HepG2 (cell line): ENCODE measurements at regions not wholly inside any gene's neighbourhood (a gene's known extent, or its start where the extent isn't known, plus 50 kb on each side); places are given as distances from the start of the nearest gene placed in this dataset.

Experiments used
- ATAC-seq: fragments of 200-7000 bp; cut with Tn5 transposase; 3 replicates; pipeline ENCODE4 v1.9.1; 2020; ENCODE audit warnings: mild to moderate bottlenecking, moderate library complexity
- BruUV-seq: library from RNA; stranded (reverse); fragments of 400-500 nt; replicated peaks from 2 replicates; lab custom pipeline; 2021; lab: Mats Ljungman, UMichigan
- CTCF ChIA-PET: fragments of 300-600 bp; formaldehyde crosslinking; extraction: SDS; loops from one replicate; lab custom pipeline; 2021; ENCODE audit warnings: low total read pairs, inconsistent platforms, low intra/inter-chr PET ratio; lab: Yijun Ruan, JAX
- POLR2A ChIA-PET: fragments of 350-600 bp; sonication (Branson Sonifier 250); formaldehyde crosslinking; loops from one replicate; lab custom pipeline; 2020; ENCODE audit warnings: antibody characterized with exemption, inconsistent platforms; lab: Yijun Ruan, JAX
- DNase-seq: peaks from one replicate; pipeline ENCODE4 v3.0.0-alpha.2; 2015; ENCODE audit warnings: low spot score
- FAIRE-seq: peaks from 3 replicates; lab custom pipeline; 2011; peaks lifted over from hg19 to GRCh38; lab: Jason Lieb, UNC
- H2AFZ ChIP-seq: one replicate; pipeline ENCODE4 v1.6.1; 2011; ENCODE audit warnings: low read length, inconsistent platforms
- H3K27ac ChIP-seq: fragments of 300-600 bp; 3 replicates; pipeline ENCODE4 v1.8.0; 2011; ENCODE audit warnings: mixed run types, mild to moderate bottlenecking, mixed read lengths, low read length, inconsistent platforms; ENCODE audit not compliant: insufficient read depth; ENCODE audit errors: extremely low read length
- H3K27me3 ChIP-seq, 2 experiments: fragments of 200-600 bp in 1 of 2; 2 replicates in 1 of 2; 3 replicates in 1 of 2; pipeline versions ENCODE4 v1.6.0 to v1.8.0; 2011; ENCODE audit warnings: low read length in 2 of 2, mild to moderate bottlenecking in 2 of 2, moderate library complexity in 2 of 2, inconsistent platforms in 1 of 2; ENCODE audit not compliant: insufficient read depth in 2 of 2, control insufficient read depth in 1 of 2
- H3K36me3 ChIP-seq, 2 experiments: fragments of 200-600 bp in 1 of 2; replicated peaks in 1 of 2; 2 replicates in 1 of 2; 3 replicates in 1 of 2; pipeline versions ENCODE4 v1.5.1 to v1.8.0; 2011; ENCODE audit warnings: low read length in 2 of 2, inconsistent platforms in 1 of 2; ENCODE audit not compliant: insufficient read depth in 2 of 2, control insufficient read depth in 1 of 2
- H3K4me1 ChIP-seq: 2 replicates; pipeline ENCODE4 v1.5.1; 2012; ENCODE audit warnings: low read length, inconsistent platforms; ENCODE audit not compliant: insufficient read depth
- H3K4me2 ChIP-seq: 2 replicates; pipeline ENCODE4 v1.6.0; 2011; ENCODE audit warnings: low read depth, low read length, inconsistent platforms
- H3K4me3 ChIP-seq, 3 experiments: fragments of 200-600 bp in 1 of 3; sonication (generic), shearing (Covaris generic) in 1 of 3; replicated peaks in 1 of 3; 2 replicates each; pipeline ENCODE4 v1.5.1; 2011 to 2016; ENCODE audit warnings: low read length in 3 of 3, inconsistent platforms in 2 of 3, low read depth in 2 of 3, mild to moderate bottlenecking in 2 of 3, control low read depth in 1 of 3, mixed read lengths in 1 of 3; ENCODE audit not compliant: insufficient read depth in 1 of 3
- H3K79me2 ChIP-seq: one replicate; pipeline ENCODE4 v1.6.1; 2011; ENCODE audit warnings: low read length, inconsistent platforms; ENCODE audit not compliant: insufficient read depth
- H3K9ac ChIP-seq: 2 replicates; pipeline ENCODE4 v1.6.0; 2011; ENCODE audit warnings: mild to moderate bottlenecking, low read depth, low read length, inconsistent platforms; ENCODE audit not compliant: insufficient read depth
- H3K9me3 ChIP-seq: 2 replicates; pipeline ENCODE4 v1.5.1; 2012; ENCODE audit warnings: mild to moderate bottlenecking, low read length
- H4K20me1 ChIP-seq: 2 replicates; pipeline ENCODE4 v1.6.0; 2011; ENCODE audit warnings: inconsistent platforms, mild to moderate bottlenecking, low read length, moderate library complexity; ENCODE audit not compliant: insufficient read depth
- MEF2D ChIP-seq: sonication (generic); formaldehyde crosslinking; IDR thresholded peaks from 2 replicates; pipeline ENCODE4 v1.5.1; 2020; ENCODE audit warnings: mild to moderate bottlenecking, missing genetic modification reagents
- ZNF20 ChIP-seq: sonication (generic); formaldehyde crosslinking; IDR thresholded peaks from 2 replicates; pipeline ENCODE4 v1.4.0; 2020; ENCODE audit warnings: mild to moderate bottlenecking, moderate library complexity, missing genetic modification reagents
- ZNF513 ChIP-seq: sonication (generic); formaldehyde crosslinking; conservative IDR thresholded peaks from 2 replicates; pipeline ENCODE4 v1.5.0; 2020; ENCODE audit warnings: missing genetic modification reagents
- ZSCAN5A ChIP-seq: sonication (generic); formaldehyde crosslinking; IDR thresholded peaks from 2 replicates; pipeline ENCODE4 v1.8.0; 2022; ENCODE audit warnings: mild to moderate bottlenecking, missing genetic modification reagents, borderline replicate concordance
- WGBS: methylation state at CpG from one replicate; pipeline ENCODE4 v1.1.6; 2017; ENCODE audit warnings: low lambda C conversion rate; 5-methylcytosine and 5-hydroxymethylcytosine counted together
- in situ Hi-C: cut with HindIII; loops from 2 replicates; pipeline ENCODE4 v1.10.0; 2017; ENCODE audit warnings: low pct_unique_long_range_greater_than_20kb; ENCODE audit not compliant: extremely low pct_ligation_motif_present
- intact Hi-C: fragments of 100-400 bp; cut with micrococcal nuclease; formaldehyde crosslinking; loops from one replicate; pipeline ENCODE4 v1.10.0; 2022; ENCODE audit not compliant: unreplicated experiment

GRCh38 chr4:104890598-104891275, 255.9 kb upstream of the TET2 start:
- H4K20me1 ChIP-seq: no peaks in the 10 kb centered on the region
- no peaks in the 10 kb centered on the region for H3K36me3 ChIP-seq
- TF ChIP-seq ZNF513 (CRISPR knock-in tag): no peak
- no peak for TF ChIP-seq ZNF20 (CRISPR knock-in tag)
- no peak for TF ChIP-seq MEF2D
- TF ChIP-seq ZSCAN5A (CRISPR knock-in tag): no peak
- intact Hi-C loops: no loop called here
- H3K4me3 ChIP-seq: no peak overlapping the region
- no peaks in the 10 kb centered on the region; a peak in 1 of 5 replicates for H3K27me3 ChIP-seq
- H2AFZ ChIP-seq: no peak overlapping the region
- H3K9me3 ChIP-seq: no peaks in the 10 kb centered on the region
- H3K27ac ChIP-seq: no peak overlapping the region
- DNase-seq: no peak
- H3K4me1 ChIP-seq: no peaks in the 10 kb centered on the region
- in situ Hi-C loops: no loop called here
- ATAC-seq: no peak
- H3K9ac ChIP-seq: no peak overlapping the region
- POLR2A ChIA-PET: no interaction called here
- H3K4me2 ChIP-seq: no peak overlapping the region
- no peak for FAIRE-seq
- 2% methylated on average over 2 of the region's 2 CpGs for WGBS
- no peaks in the 10 kb centered on the region for H3K79me2 ChIP-seq
- no TSS peak for BruUV-seq
- CTCF ChIA-PET: no interaction called here
